ENCODE measurements at regions not wholly inside any gene's neighbourhood (a gene's known extent, or its start where the extent isn't known, plus 50 kb on each side); places are given as distances from the start of the nearest gene placed in this dataset.

DNA sequence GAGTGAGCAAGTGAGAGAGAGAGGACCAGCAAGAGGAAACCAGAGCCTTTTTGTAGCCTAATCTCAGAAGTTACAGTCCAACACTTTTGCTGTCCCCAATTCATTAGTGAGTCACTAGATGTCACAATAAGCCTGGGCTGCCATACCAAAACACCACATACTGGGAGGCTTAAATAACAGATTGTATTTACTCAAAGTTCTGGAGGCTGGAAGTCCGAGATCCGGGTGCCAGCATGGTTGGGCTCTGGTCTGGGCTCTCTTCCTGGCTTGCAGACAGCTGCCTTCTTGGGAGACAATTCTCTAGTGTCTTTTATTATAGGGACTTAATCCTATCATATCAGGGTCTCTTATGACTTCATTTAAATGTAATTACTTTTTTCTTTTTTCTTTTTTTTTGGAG lies 50.7 kb upstream of the FERMT1 start:
- TF ChIP-seq, protein P1, sequence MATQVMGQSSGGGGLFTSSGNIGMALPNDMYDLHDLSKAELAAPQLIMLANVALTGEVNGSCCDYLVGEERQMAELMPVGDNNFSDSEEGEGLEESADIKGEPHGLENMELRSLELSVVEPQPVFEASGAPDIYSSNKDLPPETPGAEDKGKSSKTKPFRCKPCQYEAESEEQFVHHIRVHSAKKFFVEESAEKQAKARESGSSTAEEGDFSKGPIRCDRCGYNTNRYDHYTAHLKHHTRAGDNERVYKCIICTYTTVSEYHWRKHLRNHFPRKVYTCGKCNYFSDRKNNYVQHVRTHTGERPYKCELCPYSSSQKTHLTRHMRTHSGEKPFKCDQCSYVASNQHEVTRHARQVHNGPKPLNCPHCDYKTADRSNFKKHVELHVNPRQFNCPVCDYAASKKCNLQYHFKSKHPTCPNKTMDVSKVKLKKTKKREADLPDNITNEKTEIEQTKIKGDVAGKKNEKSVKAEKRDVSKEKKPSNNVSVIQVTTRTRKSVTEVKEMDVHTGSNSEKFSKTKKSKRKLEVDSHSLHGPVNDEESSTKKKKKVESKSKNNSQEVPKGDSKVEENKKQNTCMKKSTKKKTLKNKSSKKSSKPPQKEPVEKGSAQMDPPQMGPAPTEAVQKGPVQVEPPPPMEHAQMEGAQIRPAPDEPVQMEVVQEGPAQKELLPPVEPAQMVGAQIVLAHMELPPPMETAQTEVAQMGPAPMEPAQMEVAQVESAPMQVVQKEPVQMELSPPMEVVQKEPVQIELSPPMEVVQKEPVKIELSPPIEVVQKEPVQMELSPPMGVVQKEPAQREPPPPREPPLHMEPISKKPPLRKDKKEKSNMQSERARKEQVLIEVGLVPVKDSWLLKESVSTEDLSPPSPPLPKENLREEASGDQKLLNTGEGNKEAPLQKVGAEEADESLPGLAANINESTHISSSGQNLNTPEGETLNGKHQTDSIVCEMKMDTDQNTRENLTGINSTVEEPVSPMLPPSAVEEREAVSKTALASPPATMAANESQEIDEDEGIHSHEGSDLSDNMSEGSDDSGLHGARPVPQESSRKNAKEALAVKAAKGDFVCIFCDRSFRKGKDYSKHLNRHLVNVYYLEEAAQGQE (IDR thresholded peaks at IDR 0.05; ENCODE audit: borderline replicate concordance), result no peak
- no peak for TF ChIP-seq POLR2AphosphoS5 (IDR thresholded peaks at IDR 0.05)
- TF ChIP-seq EP300 (conservative IDR thresholded peaks at IDR 0.05; ENCODE audit: poor library complexity, severe bottlenecking), result no peak
- TF ChIP-seq, protein P2, sequence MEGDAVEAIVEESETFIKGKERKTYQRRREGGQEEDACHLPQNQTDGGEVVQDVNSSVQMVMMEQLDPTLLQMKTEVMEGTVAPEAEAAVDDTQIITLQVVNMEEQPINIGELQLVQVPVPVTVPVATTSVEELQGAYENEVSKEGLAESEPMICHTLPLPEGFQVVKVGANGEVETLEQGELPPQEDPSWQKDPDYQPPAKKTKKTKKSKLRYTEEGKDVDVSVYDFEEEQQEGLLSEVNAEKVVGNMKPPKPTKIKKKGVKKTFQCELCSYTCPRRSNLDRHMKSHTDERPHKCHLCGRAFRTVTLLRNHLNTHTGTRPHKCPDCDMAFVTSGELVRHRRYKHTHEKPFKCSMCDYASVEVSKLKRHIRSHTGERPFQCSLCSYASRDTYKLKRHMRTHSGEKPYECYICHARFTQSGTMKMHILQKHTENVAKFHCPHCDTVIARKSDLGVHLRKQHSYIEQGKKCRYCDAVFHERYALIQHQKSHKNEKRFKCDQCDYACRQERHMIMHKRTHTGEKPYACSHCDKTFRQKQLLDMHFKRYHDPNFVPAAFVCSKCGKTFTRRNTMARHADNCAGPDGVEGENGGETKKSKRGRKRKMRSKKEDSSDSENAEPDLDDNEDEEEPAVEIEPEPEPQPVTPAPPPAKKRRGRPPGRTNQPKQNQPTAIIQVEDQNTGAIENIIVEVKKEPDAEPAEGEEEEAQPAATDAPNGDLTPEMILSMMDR (IDR thresholded peaks at IDR 0.05; ENCODE audit: poor library complexity, severe bottlenecking), result no peak
- no peak for TF ChIP-seq EZH2 (IDR thresholded peaks at IDR 0.05; ENCODE audit: borderline replicate concordance, insufficient read depth, low read length, poor library complexity, severe bottlenecking)
- TF ChIP-seq RAD21 (conservative IDR thresholded peaks at IDR 0.05), result no peak
